GM23338 (cell line): ENCODE measurements at regions not wholly inside any gene's neighbourhood (a gene's known extent, or its start where the extent isn't known, plus 50 kb on each side); places are given as distances from the start of the nearest gene placed in this dataset.

Experiments
- CTCF ChIP-seq, 2 experiments: fragments of 200-600 bp in 1 of 2; sonication (generic) in 1 of 2; conservative IDR thresholded peaks; 2 replicates each; pipeline versions ENCODE4 v1.5.1 to v1.6.1; 2016 to 2017; ENCODE audit warnings: antibody characterized with exemption in 2 of 2, low read depth in 2 of 2, mild to moderate bottlenecking in 2 of 2, moderate library complexity in 1 of 2
- EZH2 ChIP-seq: fragments of 200-600 bp; sonication (generic); IDR thresholded peaks from one replicate; pipeline ENCODE4 v1.8.0; 2017; ENCODE audit warnings: antibody characterized with exemption, mild to moderate bottlenecking, low read depth; ENCODE audit not compliant: unreplicated experiment
- EZH2phosphoT487 ChIP-seq: fragments of 200-600 bp; sonication (generic); IDR thresholded peaks from one replicate; pipeline ENCODE4 v1.8.1; 2018; ENCODE audit warnings: antibody characterized with exemption; ENCODE audit not compliant: unreplicated experiment

DNA sequence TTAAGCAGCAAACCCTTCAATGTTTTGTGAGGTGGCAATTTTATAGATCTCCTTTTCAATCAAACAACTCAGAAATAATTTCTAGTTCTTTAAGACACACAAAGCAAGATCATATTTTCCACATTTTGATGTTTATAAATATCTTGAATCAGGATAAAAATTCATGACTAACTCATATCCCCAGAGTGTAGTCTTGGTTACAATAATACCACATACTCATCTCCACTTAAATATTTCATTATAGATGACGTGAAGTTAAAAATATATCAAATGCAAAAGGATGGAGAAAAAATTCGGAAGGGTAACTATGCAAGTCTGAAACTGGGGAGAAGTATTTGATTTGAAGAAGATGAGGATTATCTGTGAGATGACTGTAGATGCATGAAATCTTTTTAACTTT lies 59.8 kb upstream of the HIVEP1 start:
- TF ChIP-seq CTCF (conservative IDR thresholded peaks at IDR 0.05; ENCODE audit: low read depth in 2 of 2) (no peak), EZH2phosphoT487 (no peak), EZH2 (no peak)
